HepG2 (cell line): ENCODE measurements at regions not wholly inside any gene's neighbourhood (a gene's known extent, or its start where the extent isn't known, plus 50 kb on each side); places are given as distances from the start of the nearest gene placed in this dataset.

Experiments used
- ATAC-seq: fragments of 200-7000 bp; cut with Tn5 transposase; 3 replicates; pipeline ENCODE4 v1.9.1; 2020; ENCODE audit warnings: mild to moderate bottlenecking, moderate library complexity
- BruUV-seq: library from RNA; stranded (reverse); fragments of 400-500 nt; replicated peaks from 2 replicates; lab custom pipeline; 2021; lab: Mats Ljungman, UMichigan
- CTCF ChIA-PET: fragments of 300-600 bp; formaldehyde crosslinking; extraction: SDS; loops from one replicate; lab custom pipeline; 2021; ENCODE audit warnings: low total read pairs, inconsistent platforms, low intra/inter-chr PET ratio; lab: Yijun Ruan, JAX
- POLR2A ChIA-PET: fragments of 350-600 bp; sonication (Branson Sonifier 250); formaldehyde crosslinking; loops from one replicate; lab custom pipeline; 2020; ENCODE audit warnings: antibody characterized with exemption, inconsistent platforms; lab: Yijun Ruan, JAX
- DNase-seq: peaks from one replicate; pipeline ENCODE4 v3.0.0-alpha.2; 2015; ENCODE audit warnings: low spot score
- FAIRE-seq: peaks from 3 replicates; lab custom pipeline; 2011; peaks lifted over from hg19 to GRCh38; lab: Jason Lieb, UNC
- H2AFZ ChIP-seq: one replicate; pipeline ENCODE4 v1.6.1; 2011; ENCODE audit warnings: low read length, inconsistent platforms
- H3K27ac ChIP-seq: fragments of 300-600 bp; 3 replicates; pipeline ENCODE4 v1.8.0; 2011; ENCODE audit warnings: mixed run types, mild to moderate bottlenecking, mixed read lengths, low read length, inconsistent platforms; ENCODE audit not compliant: insufficient read depth; ENCODE audit errors: extremely low read length
- H3K27me3 ChIP-seq, 2 experiments: fragments of 200-600 bp in 1 of 2; 2 replicates in 1 of 2; 3 replicates in 1 of 2; pipeline versions ENCODE4 v1.6.0 to v1.8.0; 2011; ENCODE audit warnings: low read length in 2 of 2, mild to moderate bottlenecking in 2 of 2, moderate library complexity in 2 of 2, inconsistent platforms in 1 of 2; ENCODE audit not compliant: insufficient read depth in 2 of 2, control insufficient read depth in 1 of 2
- H3K36me3 ChIP-seq, 2 experiments: fragments of 200-600 bp in 1 of 2; replicated peaks in 1 of 2; 2 replicates in 1 of 2; 3 replicates in 1 of 2; pipeline versions ENCODE4 v1.5.1 to v1.8.0; 2011; ENCODE audit warnings: low read length in 2 of 2, inconsistent platforms in 1 of 2; ENCODE audit not compliant: insufficient read depth in 2 of 2, control insufficient read depth in 1 of 2
- H3K4me1 ChIP-seq: 2 replicates; pipeline ENCODE4 v1.5.1; 2012; ENCODE audit warnings: low read length, inconsistent platforms; ENCODE audit not compliant: insufficient read depth
- H3K4me2 ChIP-seq: 2 replicates; pipeline ENCODE4 v1.6.0; 2011; ENCODE audit warnings: low read depth, low read length, inconsistent platforms
- H3K4me3 ChIP-seq, 3 experiments: fragments of 200-600 bp in 1 of 3; sonication (generic), shearing (Covaris generic) in 1 of 3; replicated peaks in 1 of 3; 2 replicates each; pipeline ENCODE4 v1.5.1; 2011 to 2016; ENCODE audit warnings: low read length in 3 of 3, inconsistent platforms in 2 of 3, low read depth in 2 of 3, mild to moderate bottlenecking in 2 of 3, control low read depth in 1 of 3, mixed read lengths in 1 of 3; ENCODE audit not compliant: insufficient read depth in 1 of 3
- H3K79me2 ChIP-seq: one replicate; pipeline ENCODE4 v1.6.1; 2011; ENCODE audit warnings: low read length, inconsistent platforms; ENCODE audit not compliant: insufficient read depth
- H3K9ac ChIP-seq: 2 replicates; pipeline ENCODE4 v1.6.0; 2011; ENCODE audit warnings: mild to moderate bottlenecking, low read depth, low read length, inconsistent platforms; ENCODE audit not compliant: insufficient read depth
- H3K9me3 ChIP-seq: 2 replicates; pipeline ENCODE4 v1.5.1; 2012; ENCODE audit warnings: mild to moderate bottlenecking, low read length
- H4K20me1 ChIP-seq: 2 replicates; pipeline ENCODE4 v1.6.0; 2011; ENCODE audit warnings: inconsistent platforms, mild to moderate bottlenecking, low read length, moderate library complexity; ENCODE audit not compliant: insufficient read depth
- AGO2 ChIP-seq: fragments of 200-400 bp; formaldehyde crosslinking; optimal IDR thresholded peaks from 2 replicates; pipeline ENCODE3; 2017; ENCODE audit warnings: mild to moderate bottlenecking, low read depth, low read length, moderate library complexity
- CBFB ChIP-seq: sonication (generic); formaldehyde crosslinking; IDR thresholded peaks from 2 replicates; pipeline ENCODE4 v1.4.0; 2020; ENCODE audit warnings: missing genetic modification reagents
- GATAD2A ChIP-seq: IDR thresholded peaks from 2 replicates; pipeline ENCODE4 v1.6.1; 2016
- MEIS1 ChIP-seq: sonication (generic); formaldehyde crosslinking; IDR thresholded peaks from 2 replicates; pipeline ENCODE4 v1.9.0; 2021; ENCODE audit warnings: mild to moderate bottlenecking, missing genetic modification reagents, moderate library complexity, borderline replicate concordance
- MTF2 ChIP-seq: sonication (generic); formaldehyde crosslinking; IDR thresholded peaks from 2 replicates; pipeline ENCODE4 v1.5.0; 2020; ENCODE audit warnings: missing genetic modification reagents, borderline replicate concordance
- ONECUT2 ChIP-seq: sonication (generic); formaldehyde crosslinking; IDR thresholded peaks from 2 replicates; pipeline ENCODE4 v1.4.0; 2020; ENCODE audit warnings: missing genetic modification reagents
- SETDB1 ChIP-seq: sonication (generic); formaldehyde crosslinking; IDR thresholded peaks from 2 replicates; pipeline ENCODE4 v1.5.1; 2020; ENCODE audit warnings: missing genetic modification reagents, mild to moderate bottlenecking, borderline replicate concordance
- ZBTB26 ChIP-seq: IDR thresholded peaks from 2 replicates; pipeline ENCODE4 v1.6.1; 2016; ENCODE audit warnings: missing compliant biosample characterization, missing genetic modification reagents, borderline replicate concordance
- ZBTB7B ChIP-seq: sonication (generic); formaldehyde crosslinking; IDR thresholded peaks from 2 replicates; pipeline ENCODE4 v1.4.0; 2020; ENCODE audit warnings: missing genetic modification reagents
- ZNF205 ChIP-seq: IDR thresholded peaks from 2 replicates; pipeline ENCODE4 v1.6.1; 2018; ENCODE audit warnings: missing biosample characterization, missing genetic modification reagents
- ZNF280B ChIP-seq: sonication (generic); formaldehyde crosslinking; IDR thresholded peaks from 2 replicates; pipeline ENCODE4 v1.5.0; 2020; ENCODE audit warnings: missing genetic modification reagents, mild to moderate bottlenecking, borderline replicate concordance
- ZNF281 ChIP-seq: sonication (generic); formaldehyde crosslinking; IDR thresholded peaks from 2 replicates; pipeline ENCODE4 v1.4.0; 2020; ENCODE audit warnings: missing genetic modification reagents, borderline replicate concordance
- ZNF30 ChIP-seq: sonication (generic); formaldehyde crosslinking; IDR thresholded peaks from 2 replicates; pipeline ENCODE4 v1.5.0; 2020; ENCODE audit warnings: mild to moderate bottlenecking, missing genetic modification reagents
- ZNF546 ChIP-seq: sonication (generic); formaldehyde crosslinking; conservative IDR thresholded peaks from 2 replicates; pipeline ENCODE4 v1.8.1; 2023; ENCODE audit warnings: mild to moderate bottlenecking, missing genetic modification reagents
- ZNF772 ChIP-seq: sonication (generic); formaldehyde crosslinking; IDR thresholded peaks from 2 replicates; pipeline ENCODE4 v1.5.0; 2020; ENCODE audit warnings: mild to moderate bottlenecking, missing genetic modification reagents
- ZSCAN31 ChIP-seq: sonication (generic); formaldehyde crosslinking; IDR thresholded peaks from 2 replicates; pipeline ENCODE4 v1.5.0; 2020; ENCODE audit warnings: low read depth, mild to moderate bottlenecking, missing genetic modification reagents
- WGBS: methylation state at CpG from one replicate; pipeline ENCODE4 v1.1.6; 2017; ENCODE audit warnings: low lambda C conversion rate; 5-methylcytosine and 5-hydroxymethylcytosine counted together
- in situ Hi-C: cut with HindIII; loops from 2 replicates; pipeline ENCODE4 v1.10.0; 2017; ENCODE audit warnings: low pct_unique_long_range_greater_than_20kb; ENCODE audit not compliant: extremely low pct_ligation_motif_present
- intact Hi-C: fragments of 100-400 bp; cut with micrococcal nuclease; formaldehyde crosslinking; loops from one replicate; pipeline ENCODE4 v1.10.0; 2022; ENCODE audit not compliant: unreplicated experiment
- TF ChIP-seq, protein P1 (sequence below): sonication (generic); formaldehyde crosslinking; IDR thresholded peaks from 2 replicates; pipeline ENCODE4 v1.8.1; 2023; ENCODE audit warnings: mild to moderate bottlenecking, inconsistent platforms, moderate library complexity, missing genetic modification reagents, borderline replicate concordance

- Histone ChIP-seq H3K9ac (no peak overlapping the region), H3K79me2 (no peaks in the 10 kb centered on the region), H2AFZ (no peak overlapping the region), H3K27ac (no peak overlapping the region), H3K9me3 (no peaks in the 10 kb centered on the region), H3K4me1 (no peaks in the 10 kb centered on the region), H4K20me1 (no peaks in the 10 kb centered on the region), H3K36me3 (no peaks in the 10 kb centered on the region), H3K27me3 (no peaks in the 10 kb centered on the region), H3K4me3 (no peak overlapping the region), H3K4me2 (no peak overlapping the region)
- ATAC-seq (no peak), DNase-seq (no peak), FAIRE-seq (no peak)
- in situ Hi-C loops = no loop called here
- ChIA-PET POLR2A (no interaction called here), CTCF (no interaction called here)
- TF ChIP-seq ZNF546 (CRISPR knock-in tag) (no peak), ZNF772 (no peak), ONECUT2 (CRISPR knock-in tag) (no peak), ZNF205 (CRISPR knock-in tag) (no peak), CBFB (CRISPR knock-in tag) (no peak), AGO2 (no peak), GATAD2A (CRISPR knock-in tag) (no peak), MEIS1 (CRISPR knock-in tag) (no peak), ZBTB7B (CRISPR knock-in tag) (no peak), ZSCAN31 (CRISPR knock-in tag) (no peak), ZNF281 (CRISPR knock-in tag) (no peak), ZBTB26 (no peak), ZNF280B (no peak), SETDB1 (CRISPR knock-in tag) (no peak), ZNF30 (CRISPR knock-in tag) (no peak), MTF2 (CRISPR knock-in tag) (no peak)
- TF ChIP-seq, protein P1, sequence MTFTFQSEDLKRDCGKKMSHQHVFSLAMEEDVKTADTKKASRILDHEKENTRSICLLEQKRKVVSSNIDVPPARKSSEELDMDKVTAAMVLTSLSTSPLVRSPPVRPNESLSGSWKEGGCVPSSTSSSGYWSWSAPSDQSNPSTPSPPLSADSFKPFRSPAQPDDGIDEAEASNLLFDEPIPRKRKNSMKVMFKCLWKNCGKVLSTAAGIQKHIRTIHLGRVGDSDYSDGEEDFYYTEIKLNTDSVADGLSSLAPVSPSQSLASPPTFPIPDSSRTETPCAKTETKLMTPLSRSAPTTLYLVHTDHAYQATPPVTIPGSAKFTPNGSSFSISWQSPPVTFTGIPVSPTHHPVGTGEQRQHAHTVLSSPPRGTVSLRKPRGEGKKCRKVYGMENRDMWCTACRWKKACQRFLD (CRISPR knock-in tag) = no peak
- 8% methylated on average over 3 of the region's 3 CpGs for WGBS
- intact Hi-C loops = no loop called here
- BruUV-seq = no TSS peak
These were observed 315.4 kb upstream of the TBX18 start for GRCh38 chr6:85079761-85080160.
